ENCODE measurements at regions not wholly inside any gene's neighbourhood (a gene's known extent, or its start where the extent isn't known, plus 50 kb on each side); places are given as distances from the start of the nearest gene placed in this dataset.

- DNase-seq (ENCODE audit: low read depth) (no peak), FAIRE-seq (no peak)
- H3K4me3 ChIP-seq (ENCODE audit: low read depth, low read length): no peak overlapping the region
- no peaks in the 10 kb centered on the region for H3K36me3 ChIP-seq (ENCODE audit: control insufficient read depth, insufficient read depth, low read length)
- TF ChIP-seq CTCF (IDR thresholded peaks at IDR 0.05; ENCODE audit: insufficient read depth, low read length, severe bottlenecking): no peak
- H3K27me3 ChIP-seq (ENCODE audit: control insufficient read depth, insufficient read depth, low read length): no peaks in the 10 kb centered on the region
Observed at GRCh38 chr22:48306785-48307510, 1520.7 kb downstream of the BRD1 start.

- DNase-seq (ENCODE audit: low read depth) (no peak), FAIRE-seq (no peak)
- H3K4me3 ChIP-seq (ENCODE audit: low read depth, low read length): no peak overlapping the region
- no peaks in the 10 kb centered on the region for H3K36me3 ChIP-seq (ENCODE audit: control insufficient read depth, insufficient read depth, low read length)
- no peaks in the 10 kb centered on the region for H3K27me3 ChIP-seq (ENCODE audit: control insufficient read depth, insufficient read depth, low read length)
- no peak for TF ChIP-seq CTCF (IDR thresholded peaks at IDR 0.05; ENCODE audit: insufficient read depth, low read length, severe bottlenecking)
Observed at GRCh38 chr22:48306284-48306683, 1521.4 kb downstream of the BRD1 start.

GRCh38 chr22:48305726-48306235 is 1521.9 kb downstream of the BRD1 start:
- DNase-seq (ENCODE audit: low read depth) (no peak), FAIRE-seq (no peak)
- Histone ChIP-seq H3K4me3 (ENCODE audit: low read depth, low read length) (no peak overlapping the region), H3K27me3 (ENCODE audit: control insufficient read depth, insufficient read depth, low read length) (no peaks in the 10 kb centered on the region), H3K36me3 (ENCODE audit: control insufficient read depth, insufficient read depth, low read length) (no peaks in the 10 kb centered on the region)
- no peak for TF ChIP-seq CTCF (IDR thresholded peaks at IDR 0.05; ENCODE audit: insufficient read depth, low read length, severe bottlenecking)

GRCh38 chr22:48303369-48303725 is 1524.3 kb downstream of the BRD1 start:
- FAIRE-seq (no peak), DNase-seq (ENCODE audit: low read depth) (no peak)
- no peak for TF ChIP-seq CTCF (IDR thresholded peaks at IDR 0.05; ENCODE audit: insufficient read depth, low read length, severe bottlenecking)
- Histone ChIP-seq H3K36me3 (ENCODE audit: control insufficient read depth, insufficient read depth, low read length) (no peaks in the 10 kb centered on the region), H3K4me3 (ENCODE audit: low read depth, low read length) (no peak overlapping the region), H3K27me3 (ENCODE audit: control insufficient read depth, insufficient read depth, low read length) (no peaks in the 10 kb centered on the region)

- FAIRE-seq: no peak
- TF ChIP-seq CTCF (IDR thresholded peaks at IDR 0.05; ENCODE audit: insufficient read depth, low read length, severe bottlenecking): no peak
- DNase-seq (ENCODE audit: low read depth): no peak
Observed at GRCh38 chr22:48302657-48303368, 1524.9 kb downstream of the BRD1 start.

More at GRCh38 chr22:48302657-48303368, 1524.9 kb downstream of the BRD1 start:
- Histone ChIP-seq H3K4me3 (ENCODE audit: low read depth, low read length) (no peak overlapping the region), H3K27me3 (ENCODE audit: control insufficient read depth, insufficient read depth, low read length) (no peaks in the 10 kb centered on the region), H3K36me3 (ENCODE audit: control insufficient read depth, insufficient read depth, low read length) (no peaks in the 10 kb centered on the region)

Data from bronchial epithelial cell (primary cell).